GM18858 (cell line): ENCODE measurements at regions not wholly inside any gene's neighbourhood (a gene's known extent, or its start where the extent isn't known, plus 50 kb on each side); places are given as distances from the start of the nearest gene placed in this dataset.

ENCODE experiments used
- ATAC-seq: cut with Tn5 transposase; IDR thresholded peaks from one replicate; pipeline ENCODE4 v1.9.1; 2021; ENCODE audit not compliant: unreplicated experiment

DNA sequence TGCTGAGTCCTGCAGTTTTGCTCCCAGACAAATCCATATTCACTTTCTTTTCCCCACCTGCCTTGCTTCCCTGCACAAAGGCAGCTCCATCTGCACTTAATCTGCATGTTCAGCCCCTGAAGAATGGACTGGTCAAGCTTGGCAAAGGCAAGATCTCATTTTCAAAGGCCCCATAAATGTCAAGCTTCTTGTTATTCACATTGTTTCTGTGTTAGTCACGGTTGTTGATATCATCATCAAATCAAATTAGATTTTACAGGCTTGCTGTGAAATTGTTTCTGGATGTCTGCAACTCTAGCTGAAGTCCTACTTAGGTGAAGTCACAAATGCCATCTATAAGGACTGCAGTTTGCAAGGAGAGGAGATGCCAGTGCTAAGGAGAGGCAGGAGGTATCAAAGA, 91.0 kb downstream of the GPAM start:
- no peak for ATAC-seq

DNA sequence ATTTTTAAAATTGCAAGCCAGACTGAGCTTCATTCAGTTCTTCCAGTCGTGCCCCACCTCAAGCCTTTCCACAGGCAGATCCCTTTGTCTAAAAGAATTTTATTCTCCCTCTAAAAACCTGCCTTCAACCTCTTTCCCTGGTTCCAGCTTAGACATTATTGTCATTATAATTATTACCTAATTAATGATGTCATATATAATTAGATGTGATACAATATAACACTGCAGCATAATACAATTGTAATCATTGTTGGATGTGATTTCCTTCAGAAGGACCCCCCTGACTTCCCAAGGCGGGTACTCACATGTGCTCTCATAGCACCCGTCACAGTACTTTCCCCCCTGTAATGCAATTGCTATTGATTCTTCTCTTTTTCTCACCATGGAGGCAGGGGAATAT, 88.6 kb downstream of the GPAM start:
- ATAC-seq = no peak

DNA sequence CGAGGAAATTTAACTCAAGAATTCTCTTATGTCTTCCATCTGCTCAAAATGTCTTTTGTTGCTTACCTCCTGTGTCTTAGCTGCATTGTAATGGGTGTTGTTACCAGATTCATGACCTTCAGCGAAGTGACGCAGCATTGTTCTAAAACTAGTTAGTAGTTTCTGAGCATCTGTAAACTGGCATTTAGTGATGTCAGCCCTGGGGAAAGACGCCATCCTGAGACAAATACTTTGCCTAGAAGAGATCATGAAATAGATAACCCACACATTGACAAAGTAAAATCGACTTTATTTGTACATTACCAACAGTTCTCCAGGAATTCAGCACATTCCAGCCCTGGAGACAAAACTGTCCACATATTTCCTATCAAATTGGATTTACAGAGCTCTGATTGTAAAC, 87.8 kb downstream of the GPAM start:
- ATAC-seq = no peak

DNA sequence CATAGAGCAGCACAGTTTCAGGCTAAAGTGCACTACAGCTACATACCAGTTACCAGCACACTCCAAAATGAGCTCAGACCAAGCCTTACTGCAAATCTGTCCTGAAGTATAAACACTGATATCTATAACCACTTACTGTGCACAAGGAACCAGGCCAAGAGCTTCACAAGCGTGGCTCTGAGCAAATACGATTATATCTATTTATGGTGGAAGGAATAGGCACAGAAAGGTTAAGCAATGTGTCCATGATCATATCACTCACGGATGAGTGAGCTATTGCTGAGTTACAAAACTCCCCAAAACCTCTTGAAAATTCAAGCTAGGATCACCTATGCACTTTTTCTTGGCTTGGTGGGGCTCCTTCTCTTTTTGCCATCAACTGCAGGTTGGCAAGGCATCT, 84.9 kb downstream of the GPAM start:
- ATAC-seq = no peak
